ENCODE measurements at regions not wholly inside any gene's neighbourhood (a gene's known extent, or its start where the extent isn't known, plus 50 kb on each side); places are given as distances from the start of the nearest gene placed in this dataset.
A peak's percentile ranks its signal among the peaks of the same experiment; 100 is the strongest.

GRCh38 chrX:148426467-148426866 is 74.0 kb upstream of the AFF2 start:
- Histone ChIP-seq H3K27ac (ENCODE audit: low read length) (no peak overlapping the region), H2AFZ (ENCODE audit: low read depth, low read length) (no peak overlapping the region), H3K36me3 (ENCODE audit: insufficient read depth, low read length) (no peaks in the 10 kb centered on the region), H3K79me2 (ENCODE audit: insufficient read depth, low read length) (no peaks in the 10 kb centered on the region), H3K4me1 (ENCODE audit: insufficient read depth, low read length) (no peaks in the 10 kb centered on the region), H3K4me2 (ENCODE audit: insufficient read depth, low read length) (no peak overlapping the region), H3K9ac (ENCODE audit: low read depth, low read length) (no peak overlapping the region), H3K27me3 (ENCODE audit: insufficient read depth, low read length, poor library complexity) (no peaks in the 10 kb centered on the region), H3K4me3 (ENCODE audit: low read depth in 1 of 2, low read length in 2 of 2) (no peak overlapping the region), H4K20me1 (ENCODE audit: insufficient read depth, low read length) (no peaks in the 10 kb centered on the region), H3K9me3 (ENCODE audit: insufficient read depth, low read length, severe bottlenecking) (no peaks in the 10 kb centered on the region)
- ATAC-seq (ENCODE audit: insufficient read depth, low read depth) (no peak), DNase-seq (no peak)
- TF ChIP-seq EZH2 (IDR thresholded peaks at IDR 0.05; ENCODE audit: borderline replicate concordance, low read depth, low read length, severe bottlenecking) (no peak), CTCF (IDR thresholded peaks at IDR 0.05; ENCODE audit: borderline replicate concordance, extremely low read depth, low read length, poor library complexity, severe bottlenecking) (no peak)

- no peak for TF ChIP-seq EZH2 (IDR thresholded peaks at IDR 0.05; ENCODE audit: borderline replicate concordance, low read depth, low read length, severe bottlenecking)
- no peak for TF ChIP-seq CTCF (IDR thresholded peaks at IDR 0.05; ENCODE audit: borderline replicate concordance, extremely low read depth, low read length, poor library complexity, severe bottlenecking)
- Histone ChIP-seq H3K36me3 (ENCODE audit: insufficient read depth, low read length) (no peaks in the 10 kb centered on the region), H3K4me3 (ENCODE audit: low read depth in 1 of 2, low read length in 2 of 2) (no peak overlapping the region), H2AFZ (ENCODE audit: low read depth, low read length) (no peak overlapping the region), H3K27me3 (ENCODE audit: insufficient read depth, low read length, poor library complexity) (no peaks in the 10 kb centered on the region), H4K20me1 (ENCODE audit: insufficient read depth, low read length) (no peaks in the 10 kb centered on the region), H3K9me3 (ENCODE audit: insufficient read depth, low read length, severe bottlenecking) (no peaks in the 10 kb centered on the region), H3K4me2 (ENCODE audit: insufficient read depth, low read length) (no peak overlapping the region), H3K27ac (ENCODE audit: low read length) (no peak overlapping the region), H3K4me1 (ENCODE audit: insufficient read depth, low read length) (peaks cover 4% of the 10 kb centered on the region; the same call in 1 of the 2 replicates), H3K79me2 (ENCODE audit: insufficient read depth, low read length) (no peaks in the 10 kb centered on the region), H3K9ac (ENCODE audit: low read depth, low read length) (no peak overlapping the region)
- DNase-seq (no peak), ATAC-seq (ENCODE audit: insufficient read depth, low read depth) (no peak)
Observed at GRCh38 chrX:148441387-148441786, 59.0 kb upstream of the AFF2 start.

- ATAC-seq (ENCODE audit: insufficient read depth, low read depth) (peak; percentile 66), DNase-seq (peak; percentile 33)
- no peak for TF ChIP-seq EZH2 (IDR thresholded peaks at IDR 0.05; ENCODE audit: borderline replicate concordance, low read depth, low read length, severe bottlenecking)
- no peak for TF ChIP-seq CTCF (IDR thresholded peaks at IDR 0.05; ENCODE audit: borderline replicate concordance, extremely low read depth, low read length, poor library complexity, severe bottlenecking)
- Histone ChIP-seq H3K9ac (ENCODE audit: low read depth, low read length) (no peak overlapping the region), H4K20me1 (ENCODE audit: insufficient read depth, low read length) (no peaks in the 10 kb centered on the region), H3K36me3 (ENCODE audit: insufficient read depth, low read length) (no peaks in the 10 kb centered on the region), H3K9me3 (ENCODE audit: insufficient read depth, low read length, severe bottlenecking) (no peaks in the 10 kb centered on the region), H3K27ac (ENCODE audit: low read length) (no peak overlapping the region), H3K4me2 (ENCODE audit: insufficient read depth, low read length) (no peak overlapping the region), H3K4me3 (ENCODE audit: low read depth in 1 of 2, low read length in 2 of 2) (no peak overlapping the region), H3K4me1 (ENCODE audit: insufficient read depth, low read length) (peaks cover 4% of the 10 kb centered on the region; the same call in 1 of the 2 replicates), H3K27me3 (ENCODE audit: insufficient read depth, low read length, poor library complexity) (no peaks in the 10 kb centered on the region), H2AFZ (ENCODE audit: low read depth, low read length) (no peak overlapping the region), H3K79me2 (ENCODE audit: insufficient read depth, low read length) (no peaks in the 10 kb centered on the region)
Observed at GRCh38 chrX:148443216-148443615, 57.2 kb upstream of the AFF2 start.

GRCh38 chrX:148448686-148449085 is 51.7 kb upstream of the AFF2 start:
- H2AFZ ChIP-seq (ENCODE audit: low read depth, low read length): no peak overlapping the region
- H3K4me3 ChIP-seq (ENCODE audit: low read depth in 1 of 2, low read length in 2 of 2): no peak overlapping the region
- H3K4me2 ChIP-seq (ENCODE audit: insufficient read depth, low read length): no peak overlapping the region
- H3K4me1 ChIP-seq (ENCODE audit: insufficient read depth, low read length): no peaks in the 10 kb centered on the region
- H3K9ac ChIP-seq (ENCODE audit: low read depth, low read length): no peak overlapping the region
- DNase-seq (no peak), ATAC-seq (ENCODE audit: insufficient read depth, low read depth) (no peak)
- H3K36me3 ChIP-seq (ENCODE audit: insufficient read depth, low read length): no peaks in the 10 kb centered on the region
- no peaks in the 10 kb centered on the region for H4K20me1 ChIP-seq (ENCODE audit: insufficient read depth, low read length)
- H3K27me3 ChIP-seq (ENCODE audit: insufficient read depth, low read length, poor library complexity): no peaks in the 10 kb centered on the region
- no peak overlapping the region for H3K27ac ChIP-seq (ENCODE audit: low read length)
- no peaks in the 10 kb centered on the region for H3K79me2 ChIP-seq (ENCODE audit: insufficient read depth, low read length)
- no peaks in the 10 kb centered on the region for H3K9me3 ChIP-seq (ENCODE audit: insufficient read depth, low read length, severe bottlenecking)
- TF ChIP-seq CTCF (IDR thresholded peaks at IDR 0.05; ENCODE audit: borderline replicate concordance, extremely low read depth, low read length, poor library complexity, severe bottlenecking): no peak
- no peak for TF ChIP-seq EZH2 (IDR thresholded peaks at IDR 0.05; ENCODE audit: borderline replicate concordance, low read depth, low read length, severe bottlenecking)

All from DND-41 (cell line).